ENCODE measurements at regions not wholly inside any gene's neighbourhood (a gene's known extent, or its start where the extent isn't known, plus 50 kb on each side); places are given as distances from the start of the nearest gene placed in this dataset.

- TF ChIP-seq EP300 (IDR thresholded peaks at IDR 0.05) (no peak), POLR2A (IDR thresholded peaks at IDR 0.05) (no peak), POLR2AphosphoS5 (IDR thresholded peaks at IDR 0.05) (no peak)
- TF ChIP-seq, protein P1, sequence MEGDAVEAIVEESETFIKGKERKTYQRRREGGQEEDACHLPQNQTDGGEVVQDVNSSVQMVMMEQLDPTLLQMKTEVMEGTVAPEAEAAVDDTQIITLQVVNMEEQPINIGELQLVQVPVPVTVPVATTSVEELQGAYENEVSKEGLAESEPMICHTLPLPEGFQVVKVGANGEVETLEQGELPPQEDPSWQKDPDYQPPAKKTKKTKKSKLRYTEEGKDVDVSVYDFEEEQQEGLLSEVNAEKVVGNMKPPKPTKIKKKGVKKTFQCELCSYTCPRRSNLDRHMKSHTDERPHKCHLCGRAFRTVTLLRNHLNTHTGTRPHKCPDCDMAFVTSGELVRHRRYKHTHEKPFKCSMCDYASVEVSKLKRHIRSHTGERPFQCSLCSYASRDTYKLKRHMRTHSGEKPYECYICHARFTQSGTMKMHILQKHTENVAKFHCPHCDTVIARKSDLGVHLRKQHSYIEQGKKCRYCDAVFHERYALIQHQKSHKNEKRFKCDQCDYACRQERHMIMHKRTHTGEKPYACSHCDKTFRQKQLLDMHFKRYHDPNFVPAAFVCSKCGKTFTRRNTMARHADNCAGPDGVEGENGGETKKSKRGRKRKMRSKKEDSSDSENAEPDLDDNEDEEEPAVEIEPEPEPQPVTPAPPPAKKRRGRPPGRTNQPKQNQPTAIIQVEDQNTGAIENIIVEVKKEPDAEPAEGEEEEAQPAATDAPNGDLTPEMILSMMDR (IDR thresholded peaks at IDR 0.05): no peak
These were observed 1092.6 kb upstream of the CDH6 start for GRCh38 chr5:30100929-30101328.
